Activated CD8-positive, alpha-beta T cell treated with anti-CD3 and anti-CD28 coated beads for 36 hours (primary cell): ENCODE measurements at regions not wholly inside any gene's neighbourhood (a gene's known extent, or its start where the extent isn't known, plus 50 kb on each side); places are given as distances from the start of the nearest gene placed in this dataset.

ENCODE experiments used
- ATAC-seq: fragments of 200-7000 bp; cut with Tn5 transposase; one replicate; pipeline ENCODE4 v1.10.0; 2021; ENCODE audit warnings: mild to moderate bottlenecking, moderate library complexity
- CTCF ChIA-PET: fragments of 350-600 bp; sonication (Branson Sonifier 250); formaldehyde crosslinking; loops from one replicate; lab custom pipeline; 2021; ENCODE audit warnings: antibody characterized with exemption; lab: Charles Lee
- POLR2A ChIA-PET: fragments of 350-600 bp; sonication (Branson Sonifier 250); formaldehyde crosslinking; loops from one replicate; lab custom pipeline; 2021; ENCODE audit warnings: antibody characterized with exemption; lab: Charles Lee
- DNase-seq: peaks from one replicate; pipeline ENCODE4 v3.0.0-alpha.2; 2020
- H3K27ac Mint-ChIP-seq: one replicate; pipeline ENCODE4 v1.8.0; 2021; ENCODE audit warnings: mild to moderate bottlenecking, mixed read lengths
- H3K27me3 Mint-ChIP-seq: one replicate; pipeline ENCODE4 v1.8.0; 2021; ENCODE audit warnings: mixed read lengths
- H3K36me3 Mint-ChIP-seq: one replicate; pipeline ENCODE4 v1.8.0; 2021; ENCODE audit warnings: low read depth, mixed read lengths
- H3K4me1 Mint-ChIP-seq: one replicate; pipeline ENCODE4 v1.8.0; 2021; ENCODE audit warnings: low read depth, mixed read lengths
- H3K4me3 Mint-ChIP-seq: one replicate; pipeline ENCODE4 v1.8.0; 2021; ENCODE audit warnings: mild to moderate bottlenecking, moderate library complexity, mixed read lengths
- H3K9me3 Mint-ChIP-seq: one replicate; pipeline ENCODE4 v1.8.0; 2021; ENCODE audit warnings: mixed read lengths
- CTCF ChIP-seq: fragments of 200-600 bp; IDR thresholded peaks from one replicate; pipeline ENCODE4 v1.8.0; 2022; ENCODE audit warnings: antibody characterized with exemption, mild to moderate bottlenecking
- intact Hi-C: fragments of 100-400 bp; cut with micrococcal nuclease; formaldehyde crosslinking; loops from one replicate; pipeline ENCODE4 v1.10.0; 2022

GRCh38 chr2:22530131-22530530 lies 854.8 kb upstream of the KLHL29 start:
- no peak for ATAC-seq
- POLR2A ChIA-PET: no interaction called here
- H3K4me3 Mint-ChIP-seq: no peak overlapping the region
- no peaks in the 10 kb centered on the region for H3K27me3 Mint-ChIP-seq
- CTCF ChIA-PET: no interaction called here
- H3K4me1 Mint-ChIP-seq: no peaks in the 10 kb centered on the region
- no peak overlapping the region for H3K27ac Mint-ChIP-seq
- no peaks in the 10 kb centered on the region for H3K36me3 Mint-ChIP-seq
- no peak for DNase-seq
- TF ChIP-seq CTCF: no peak
- intact Hi-C loops: no loop called here
- H3K9me3 Mint-ChIP-seq: peaks cover 2% of the 10 kb centered on the region

- TF ChIP-seq CTCF: no peak
- H3K27me3 Mint-ChIP-seq: no peaks in the 10 kb centered on the region
- H3K4me3 Mint-ChIP-seq: no peak overlapping the region
- H3K36me3 Mint-ChIP-seq: no peaks in the 10 kb centered on the region
- ATAC-seq (no peak), DNase-seq (no peak)
- H3K9me3 Mint-ChIP-seq: no peaks in the 10 kb centered on the region
- CTCF ChIA-PET: no interaction called here
- POLR2A ChIA-PET: no interaction called here
- H3K4me1 Mint-ChIP-seq: no peaks in the 10 kb centered on the region
- H3K27ac Mint-ChIP-seq: no peak overlapping the region
- intact Hi-C loops: no loop called here
These were observed 848.8 kb upstream of the KLHL29 start for GRCh38 chr2:22536133-22536532.

GRCh38 chr2:22554453-22554852 lies 830.5 kb upstream of the KLHL29 start:
- no peak for DNase-seq
- Mint-ChIP-seq H3K9me3 (peaks cover 9% of the 10 kb centered on the region), H3K4me3 (no peak overlapping the region), H3K4me1 (no peaks in the 10 kb centered on the region), H3K27ac (no peak overlapping the region), H3K36me3 (no peaks in the 10 kb centered on the region), H3K27me3 (no peaks in the 10 kb centered on the region)
- TF ChIP-seq CTCF: no peak
- ChIA-PET CTCF (no interaction called here), POLR2A (no interaction called here)
- ATAC-seq: no peak
- intact Hi-C loops: no loop called here

GRCh38 chr2:22557406-22557805 lies 827.6 kb upstream of the KLHL29 start:
- POLR2A ChIA-PET: no interaction called here
- no peak for DNase-seq
- TF ChIP-seq CTCF: no peak
- H3K4me1 Mint-ChIP-seq: no peaks in the 10 kb centered on the region
- H3K36me3 Mint-ChIP-seq: no peaks in the 10 kb centered on the region
- H3K27me3 Mint-ChIP-seq: no peaks in the 10 kb centered on the region
- ATAC-seq: no peak
- H3K27ac Mint-ChIP-seq: no peak overlapping the region
- H3K4me3 Mint-ChIP-seq: no peak overlapping the region
- H3K9me3 Mint-ChIP-seq: peaks cover 8% of the 10 kb centered on the region
- CTCF ChIA-PET: no interaction called here
- intact Hi-C loops: no loop called here

- ChIA-PET POLR2A (interaction anchor here (0.7 kb wide), 1 partner anchor 568 kb away, joined by 3 read pairs; no protein-coding TSS in a partner anchor), CTCF (no interaction called here)
- no peak for ATAC-seq
- no peak for DNase-seq
- no peaks in the 10 kb centered on the region for H3K4me1 Mint-ChIP-seq
- H3K27me3 Mint-ChIP-seq: no peaks in the 10 kb centered on the region
- H3K27ac Mint-ChIP-seq: no peak overlapping the region
- no peak overlapping the region for H3K4me3 Mint-ChIP-seq
- no peaks in the 10 kb centered on the region for H3K36me3 Mint-ChIP-seq
- no peak for TF ChIP-seq CTCF
- H3K9me3 Mint-ChIP-seq: peaks cover 8% of the 10 kb centered on the region
- intact Hi-C loops: no loop called here
These were observed 825.0 kb upstream of the KLHL29 start for GRCh38 chr2:22560021-22560420.
